ENCODE measurements at regions not wholly inside any gene's neighbourhood (a gene's known extent, or its start where the extent isn't known, plus 50 kb on each side); places are given as distances from the start of the nearest gene placed in this dataset.

- TF ChIP-seq L3MBTL2 (conservative IDR thresholded peaks at IDR 0.05) (no peak), BHLHE40 (IDR thresholded peaks at IDR 0.05; ENCODE audit: borderline replicate concordance) (no peak), FOXM1 (IDR thresholded peaks at IDR 0.05; ENCODE audit: borderline replicate concordance) (no peak), HDGF (IDR thresholded peaks at IDR 0.05; ENCODE audit: borderline replicate concordance) (no peak), PKNOX1 (IDR thresholded peaks at IDR 0.05) (no peak), ELF4 (IDR thresholded peaks at IDR 0.05) (no peak)
Observed at GRCh38 chr11:109285465-109285864, 136.5 kb upstream of the C11orf87 start.
